ENCODE measurements at regions not wholly inside any gene's neighbourhood (a gene's known extent, or its start where the extent isn't known, plus 50 kb on each side); places are given as distances from the start of the nearest gene placed in this dataset.

DNA sequence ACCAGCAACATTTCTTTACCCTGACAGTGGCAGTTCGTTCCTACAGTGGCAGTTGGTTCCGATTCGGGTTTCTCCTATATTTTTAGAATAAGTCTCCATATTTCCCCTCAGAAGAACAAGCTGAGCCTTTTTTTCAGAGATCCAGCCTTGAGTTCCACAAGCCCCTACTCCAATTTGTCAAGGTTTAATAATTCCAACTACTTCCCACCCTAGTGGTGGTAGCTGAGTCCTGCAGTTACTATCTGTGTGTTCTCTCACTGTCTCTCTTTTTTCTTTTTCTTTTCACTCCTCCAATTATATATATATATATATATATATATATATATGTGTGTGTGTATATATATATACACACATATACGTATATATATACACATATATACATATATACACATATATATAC, 1347.3 kb downstream of the PCDH9 start:
- DNase-seq (ENCODE audit: low spot score) = no peak

DNA sequence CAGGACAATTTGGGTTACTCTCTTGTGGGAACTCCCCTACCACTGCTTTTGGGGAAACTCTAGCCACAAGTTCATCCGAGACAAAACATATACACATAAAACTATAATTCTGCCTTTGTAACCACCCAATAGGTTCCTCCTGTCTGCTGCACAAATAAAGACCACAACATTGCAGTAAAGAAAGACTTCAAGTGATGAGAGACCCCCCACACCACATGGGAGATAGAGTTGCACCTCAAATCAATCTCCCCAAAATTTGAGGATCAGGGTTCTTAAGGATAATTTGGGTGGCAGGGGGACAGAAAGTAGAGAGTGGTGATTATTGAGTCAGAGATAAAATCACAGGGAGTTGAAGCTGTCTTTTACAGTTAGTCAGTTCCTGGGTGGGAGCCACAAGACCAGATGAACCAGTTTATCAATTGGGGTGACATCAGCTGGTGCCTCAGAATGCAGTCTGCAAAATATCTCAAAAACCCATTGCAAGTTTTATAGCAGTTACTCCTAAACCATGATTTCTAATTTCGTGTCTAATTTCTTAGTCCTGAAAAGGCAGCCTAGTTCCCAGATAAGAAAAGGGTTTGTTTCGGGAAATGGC, 1348.5 kb downstream of the PCDH9 start:
- DNase-seq (ENCODE audit: low spot score) = no peak

DNA sequence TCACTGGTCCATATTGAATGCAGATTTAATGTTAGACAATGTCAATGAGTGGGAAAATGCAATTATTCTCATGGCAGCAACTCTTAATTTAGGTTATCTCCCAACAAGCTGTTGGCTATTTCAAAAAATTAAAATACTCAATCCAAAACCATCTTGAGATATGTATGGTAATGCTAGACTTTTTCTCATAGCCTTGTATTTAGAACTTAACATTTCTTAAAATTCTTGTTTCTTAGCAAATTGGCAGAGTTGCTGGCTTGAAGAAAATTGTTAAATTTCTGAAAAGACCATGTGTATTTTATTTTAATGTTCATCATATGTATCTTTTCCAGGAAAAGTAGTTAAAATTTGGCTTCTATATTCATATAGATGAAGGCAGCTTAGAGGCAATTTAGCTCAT, 1355.1 kb downstream of the PCDH9 start:
- DNase-seq (ENCODE audit: low spot score) = no peak

DNA sequence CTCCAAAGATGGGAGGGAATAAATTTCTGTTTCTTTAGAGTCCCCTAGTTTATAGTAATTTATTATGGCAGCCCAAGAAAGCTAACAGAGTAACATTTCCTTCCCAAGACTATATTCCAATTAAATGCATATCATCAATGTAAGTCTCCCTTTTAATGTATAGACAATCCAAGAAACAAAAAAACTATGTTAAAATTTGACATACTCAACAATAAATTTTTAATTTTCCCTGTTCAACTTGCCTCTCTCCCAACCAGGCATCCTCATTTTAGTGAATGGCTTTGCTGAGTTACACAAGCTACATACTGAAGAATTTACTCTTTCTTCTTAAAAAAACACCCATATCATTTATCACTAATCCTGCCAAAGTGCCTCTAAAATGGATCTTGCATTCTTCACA, 1357.7 kb downstream of the PCDH9 start:
- no peak for DNase-seq (ENCODE audit: low spot score)

DNA sequence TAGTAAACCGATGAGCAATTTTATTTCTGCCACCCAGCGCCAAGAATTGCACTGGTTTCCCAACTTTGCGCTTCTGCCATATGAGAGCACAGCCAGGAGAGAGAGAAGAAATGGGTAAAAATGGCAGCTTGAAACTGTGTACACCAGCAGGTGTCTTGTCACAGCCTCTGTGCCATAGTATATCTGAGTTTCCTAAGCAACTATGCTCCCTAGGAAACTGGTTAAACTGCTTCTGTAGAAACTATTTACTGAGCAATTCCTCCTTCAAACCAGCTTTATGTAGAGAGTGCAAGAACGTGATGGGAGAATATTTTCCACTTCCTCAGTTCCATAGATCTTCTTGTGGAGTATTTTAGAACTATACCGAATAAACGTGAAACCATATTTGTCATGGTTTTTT, 1361.3 kb downstream of the PCDH9 start:
- peak; percentile 10 for DNase-seq (ENCODE audit: low spot score)

DNA sequence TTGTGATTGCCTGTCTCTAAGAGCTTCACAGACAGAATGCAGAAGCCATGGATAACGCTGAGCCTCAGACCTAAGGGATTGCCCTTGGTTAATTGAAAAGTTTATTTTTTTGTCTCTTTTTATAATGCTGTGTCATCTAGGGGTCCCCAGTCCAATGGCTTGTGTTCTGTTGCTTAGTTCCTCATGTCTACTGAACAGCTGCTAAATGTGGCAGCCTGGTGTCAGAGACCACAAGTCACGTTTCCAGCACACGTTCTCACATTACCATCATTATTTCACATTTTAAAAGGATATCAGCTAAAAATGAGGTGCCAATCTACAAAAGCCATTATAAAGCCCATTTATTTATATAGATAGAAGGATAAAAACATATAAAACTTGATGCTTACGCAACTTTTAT, 1362.0 kb downstream of the PCDH9 start:
- DNase-seq (ENCODE audit: low spot score) = no peak

DNA sequence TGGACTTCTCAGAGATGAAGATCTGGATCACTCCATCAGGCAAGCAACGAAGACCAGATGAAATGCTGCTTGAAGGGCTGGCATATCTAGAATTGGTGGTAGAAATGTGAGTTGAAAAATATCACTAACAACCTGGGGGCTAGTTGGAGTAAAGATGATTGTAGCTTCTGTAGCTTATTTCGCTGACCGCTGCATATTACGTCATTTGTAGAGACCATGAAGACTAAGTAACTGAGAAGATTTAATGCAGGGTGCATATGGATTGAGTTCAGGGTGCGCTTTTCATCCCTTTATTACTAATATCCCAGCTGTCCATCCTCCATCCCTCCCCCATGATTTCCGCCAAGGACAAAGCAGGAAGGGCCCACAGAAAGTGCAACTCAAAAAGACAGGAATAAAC, 1364.0 kb downstream of the PCDH9 start:
- no peak for DNase-seq (ENCODE audit: low spot score)

DNA sequence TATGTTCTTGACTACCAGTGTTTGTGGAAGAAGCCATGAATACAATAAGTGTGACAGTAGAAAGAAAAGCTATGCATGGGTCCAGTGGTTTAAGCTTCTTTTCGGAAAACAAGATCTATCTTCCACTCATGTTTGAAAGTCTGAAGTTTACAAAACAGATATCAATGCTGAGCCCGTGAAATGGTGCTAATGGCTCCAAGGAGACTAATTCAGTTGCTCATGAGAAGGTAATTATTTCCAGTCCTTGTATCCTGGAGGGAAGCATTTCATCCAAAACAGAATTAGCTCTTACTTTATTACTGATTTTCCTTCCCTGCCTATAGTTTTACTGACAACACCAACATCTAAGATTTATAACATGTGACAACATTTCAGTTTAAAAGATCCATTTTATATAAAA, 1364.9 kb downstream of the PCDH9 start:
- DNase-seq (ENCODE audit: low spot score) = no peak

DNA sequence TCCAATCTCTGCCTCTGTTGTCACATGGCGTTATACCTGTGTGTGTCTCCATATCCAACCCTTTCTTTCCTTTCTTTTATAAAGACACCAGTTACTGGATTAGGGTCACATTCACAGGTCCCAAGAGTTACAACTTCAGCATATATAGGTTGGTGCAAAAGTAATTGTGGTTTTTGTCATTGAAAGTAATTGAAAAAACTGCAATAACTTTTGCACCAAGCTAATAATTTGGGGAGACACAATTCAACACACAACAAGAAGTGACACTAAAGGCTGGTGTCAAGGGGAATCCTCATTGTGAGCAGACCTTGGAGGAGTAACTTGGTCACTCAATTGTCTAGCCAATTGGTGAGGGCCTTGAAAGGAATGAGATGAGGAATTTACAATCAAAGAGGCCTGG, 1366.1 kb downstream of the PCDH9 start:
- DNase-seq (ENCODE audit: low spot score) = no peak

DNA sequence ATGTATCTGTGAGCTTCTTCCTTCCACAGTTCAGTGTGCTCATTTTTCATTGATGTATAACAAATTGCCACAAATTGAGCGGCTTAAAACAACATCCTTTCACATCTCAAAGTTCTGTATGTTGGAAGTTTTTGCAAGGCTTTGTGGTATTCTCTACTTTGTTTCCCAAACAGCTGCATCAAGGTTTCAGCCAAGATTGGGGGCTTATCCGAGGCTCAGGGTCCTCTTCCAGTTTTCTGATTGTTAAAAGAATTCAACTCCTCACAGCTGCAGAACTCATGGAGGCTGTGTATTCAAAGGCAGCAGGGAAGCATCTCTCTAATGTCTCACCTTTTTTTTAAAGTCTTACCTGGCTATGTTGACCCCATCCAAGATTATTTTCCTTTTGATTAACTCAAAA, 1369.8 kb downstream of the PCDH9 start:
- no peak for DNase-seq (ENCODE audit: low spot score)

DNA sequence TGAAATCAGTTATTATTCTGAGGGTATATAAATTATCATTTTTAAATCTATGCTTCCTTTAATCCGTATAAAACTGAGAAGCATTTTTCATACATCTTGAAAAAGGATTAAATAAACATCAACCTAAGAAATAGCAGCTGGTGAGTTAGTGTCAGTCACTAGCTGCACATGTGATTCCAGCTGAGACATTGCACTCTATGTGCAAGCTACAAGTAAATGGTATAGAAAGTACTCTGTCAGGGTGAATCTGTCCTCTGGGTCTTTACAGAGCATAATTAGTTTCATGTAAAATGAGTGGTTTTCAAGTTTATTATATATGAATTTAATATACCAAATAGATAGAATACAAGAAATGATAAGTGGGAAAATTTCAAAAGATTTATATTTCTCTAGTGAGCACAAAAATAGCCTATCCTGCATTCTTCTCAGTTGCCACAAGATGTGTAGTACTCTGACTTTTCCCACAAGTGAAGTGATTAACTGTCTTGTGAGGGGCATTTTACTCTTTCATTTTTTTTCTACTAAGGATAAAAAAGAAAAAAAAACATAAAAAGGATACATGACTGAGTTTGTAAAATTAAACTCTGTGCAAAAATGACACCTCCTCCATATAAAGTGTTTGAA, 1372.1 kb downstream of the PCDH9 start:
- no peak for DNase-seq (ENCODE audit: low spot score)

DNA sequence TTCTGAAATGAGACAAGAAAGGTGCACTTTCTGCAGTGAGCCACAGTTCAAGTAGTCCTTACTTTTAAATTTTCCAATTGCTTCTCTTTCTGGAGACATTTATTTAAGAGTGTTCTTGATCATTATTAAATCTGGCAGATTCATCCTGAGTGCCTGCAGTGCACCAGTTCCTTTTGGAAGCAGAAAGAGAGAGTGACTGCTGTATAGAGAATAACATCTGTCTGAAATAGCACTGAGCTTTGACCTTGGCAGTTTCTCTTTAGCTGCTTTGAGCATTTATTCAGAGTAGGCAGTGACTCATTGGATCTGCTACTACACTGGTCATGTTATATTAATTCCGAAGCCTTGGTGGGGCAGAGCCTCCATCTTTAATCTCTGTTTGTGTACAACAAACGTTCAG, 1373.7 kb downstream of the PCDH9 start:
- no peak for DNase-seq (ENCODE audit: low spot score)

DNA sequence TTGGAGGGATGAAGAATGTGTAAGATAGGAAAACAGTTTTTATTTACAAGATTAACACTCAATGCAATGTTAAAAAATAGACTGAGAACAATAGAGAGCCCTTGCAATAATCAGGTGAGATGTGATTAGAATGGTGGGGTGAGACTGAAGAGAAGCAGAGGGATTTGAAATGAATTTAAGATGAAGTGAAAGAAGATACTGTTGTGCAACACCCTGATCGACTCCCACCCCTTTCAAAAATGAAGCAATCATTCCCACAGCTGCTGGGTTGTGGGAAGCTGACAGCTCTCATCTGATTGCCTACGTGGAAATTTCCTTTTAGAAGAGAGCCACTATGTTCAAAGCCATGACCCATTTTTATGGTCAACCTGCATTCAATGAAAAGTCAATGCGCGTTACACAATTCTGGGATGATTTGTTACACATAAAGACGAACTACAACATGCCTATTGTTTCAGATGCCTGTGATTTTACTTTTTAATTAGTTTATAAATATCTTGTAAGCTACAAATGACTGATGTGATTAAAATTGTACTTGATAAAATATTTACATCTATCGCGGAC, 1374.8 kb downstream of the PCDH9 start:
- DNase-seq (ENCODE audit: low spot score) = no peak

DNA sequence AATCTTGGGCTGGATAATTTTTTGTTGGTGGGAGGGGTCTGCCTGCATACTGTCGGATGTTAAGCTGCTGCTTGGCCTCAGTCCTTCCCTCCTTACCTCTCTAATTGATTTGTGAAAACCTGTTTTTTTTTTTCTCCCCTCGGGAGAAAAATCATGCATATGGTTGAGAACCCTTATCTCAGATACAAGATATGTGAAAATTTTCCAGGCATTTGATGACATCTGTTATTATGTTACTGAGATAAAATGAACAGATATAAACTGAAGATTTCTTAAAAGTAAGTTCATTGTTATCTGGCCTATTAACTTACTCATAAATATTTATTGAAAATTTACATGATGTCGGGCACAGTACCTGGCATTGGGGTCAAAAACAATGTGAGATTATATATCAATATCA, 1375.7 kb downstream of the PCDH9 start:
- no peak for DNase-seq (ENCODE audit: low spot score)

DNA sequence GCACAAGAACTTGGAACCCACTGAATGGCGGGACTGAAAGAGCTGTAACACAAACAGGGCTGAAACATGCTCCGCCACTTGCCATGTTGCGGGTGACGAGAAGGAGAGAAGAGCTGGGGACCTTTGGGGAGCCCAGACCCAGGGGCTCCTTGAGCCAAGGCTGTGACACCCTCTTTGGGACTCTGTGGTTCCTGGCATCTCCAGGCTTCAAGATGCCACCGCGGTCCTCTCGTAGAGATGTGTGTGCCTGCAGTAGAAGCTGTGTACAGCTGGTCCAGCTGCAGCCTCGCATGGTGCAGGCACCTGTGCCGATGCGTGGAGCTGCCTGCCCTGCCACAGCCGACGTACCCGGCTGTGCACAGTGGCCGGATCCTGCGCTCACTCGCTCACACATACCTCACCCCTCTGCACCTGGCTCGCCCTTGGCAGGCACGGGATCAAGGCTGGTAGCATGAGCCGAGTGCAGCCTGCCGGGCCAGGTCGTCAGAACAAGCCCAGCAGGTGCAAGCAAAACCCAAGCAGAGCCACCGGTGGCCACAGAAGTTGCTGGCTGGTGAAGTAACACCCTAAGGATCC, 1385.8 kb downstream of the PCDH9 start:
- DNase-seq (ENCODE audit: low spot score) = no peak

DNA sequence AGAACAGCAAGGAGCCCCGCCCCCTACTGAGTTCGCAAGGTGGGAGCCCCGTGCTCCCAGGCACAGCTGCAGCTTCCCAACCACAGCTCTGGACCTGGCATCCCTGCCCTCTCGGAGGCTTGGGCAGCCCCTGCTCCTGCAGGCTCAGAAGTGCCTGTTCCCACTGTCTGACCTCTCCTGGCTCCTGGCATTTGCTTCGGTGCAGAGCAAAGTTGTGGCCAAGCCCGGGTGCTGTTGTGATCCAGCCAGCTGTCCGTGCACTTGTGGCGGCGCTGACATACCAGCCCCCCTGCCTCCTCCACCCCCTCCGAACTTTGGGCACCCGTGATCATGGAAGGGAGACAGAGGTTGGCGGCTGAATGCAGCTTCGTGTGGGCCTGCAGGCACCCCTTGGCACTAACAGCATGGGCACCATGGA, 1386.8 kb downstream of the PCDH9 start:
- DNase-seq (ENCODE audit: low spot score) = no peak

DNA sequence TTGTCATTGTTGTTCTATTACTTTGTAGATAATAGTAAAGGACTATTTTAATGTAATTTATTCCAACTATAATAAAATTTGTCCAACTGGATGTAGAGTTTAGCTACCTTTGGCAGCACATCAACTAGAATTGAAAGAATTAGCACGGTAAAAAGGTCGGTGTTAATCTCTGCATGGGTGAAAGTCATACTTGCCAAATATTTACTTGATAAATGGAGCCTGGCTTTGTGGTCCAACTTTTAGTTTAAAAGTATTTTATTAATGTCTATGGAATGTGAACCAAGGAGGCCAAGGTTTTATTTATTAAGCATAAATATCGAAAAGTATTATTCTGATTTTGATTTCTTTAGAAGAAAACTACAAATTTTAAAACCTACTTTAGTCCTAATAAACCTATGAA, 1389.0 kb downstream of the PCDH9 start:
- DNase-seq (ENCODE audit: low spot score) = no peak

DNA sequence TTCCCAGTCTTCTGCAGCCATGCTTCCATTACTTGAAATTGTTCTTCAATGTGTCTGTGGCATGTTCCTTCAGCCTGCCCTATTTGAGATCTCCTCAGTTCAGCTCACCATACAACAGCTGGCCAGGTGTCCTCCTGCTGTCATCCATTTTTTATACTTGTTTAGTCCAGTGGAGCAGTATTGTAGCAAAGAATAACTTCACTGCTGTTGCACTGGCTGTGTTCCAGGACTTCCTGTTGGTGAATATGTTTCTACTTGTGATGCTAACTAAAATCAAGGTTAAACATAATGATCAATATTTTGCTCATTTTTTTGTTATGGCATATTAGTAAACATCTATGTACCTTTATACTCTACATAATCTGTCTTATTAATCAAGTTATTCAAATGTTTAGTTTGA, 1394.1 kb downstream of the PCDH9 start:
- no peak for DNase-seq (ENCODE audit: low spot score)

DNA sequence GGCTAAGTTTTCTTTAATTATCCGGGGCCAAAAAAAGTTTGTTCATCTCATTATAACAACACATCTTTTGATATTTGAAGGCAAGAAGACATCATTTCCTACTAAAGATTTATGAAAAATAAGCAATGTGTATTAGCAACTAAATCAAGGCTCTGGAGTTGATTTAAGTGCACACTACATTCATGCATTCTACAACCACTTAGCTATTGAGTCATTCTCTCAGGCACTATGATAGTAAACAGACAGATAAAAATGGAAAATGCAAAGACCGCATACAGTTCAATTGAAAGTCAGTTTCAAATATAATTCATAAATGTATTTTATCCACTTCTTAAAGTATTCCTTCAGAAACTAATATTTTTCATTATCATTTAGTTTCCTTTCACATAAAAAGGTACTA, 1395.2 kb downstream of the PCDH9 start:
- DNase-seq (ENCODE audit: low spot score) = no peak

DNA sequence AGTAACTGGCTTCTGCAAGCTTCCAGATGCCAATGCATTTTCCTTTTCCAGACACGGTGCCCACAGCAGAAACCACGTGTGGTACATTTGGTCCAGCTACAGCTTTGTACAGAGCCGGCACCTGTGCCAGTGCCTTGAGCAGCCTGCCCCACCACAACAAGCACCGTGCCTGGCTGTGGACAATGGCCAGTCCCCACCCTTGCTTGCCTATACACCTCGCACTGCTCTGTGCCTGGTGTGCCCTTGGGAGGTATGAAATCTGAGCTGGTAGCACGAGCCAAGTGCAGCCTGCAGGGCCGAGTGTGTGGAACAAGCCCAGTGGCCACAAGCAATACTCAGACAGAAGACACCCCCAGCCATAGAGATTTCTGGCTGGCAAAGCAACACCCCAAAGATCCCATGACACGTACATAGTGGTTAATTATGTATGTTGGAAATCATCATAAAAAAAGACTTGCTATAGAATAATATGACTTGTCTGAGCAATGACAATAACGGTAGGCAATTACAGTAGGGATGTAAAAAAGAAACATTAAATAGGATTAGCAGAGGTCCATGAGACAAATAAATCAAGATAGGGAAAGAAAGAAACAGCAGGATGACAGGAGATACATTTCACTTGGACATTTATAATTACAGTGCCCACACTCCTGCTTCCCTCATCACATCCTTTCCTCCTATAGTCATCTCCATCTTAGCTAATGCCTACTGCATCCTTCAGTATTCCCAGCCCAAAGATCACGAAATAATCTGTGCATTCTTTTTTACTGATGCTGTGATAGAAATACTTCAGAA, 1399.5 kb downstream of the PCDH9 start:
- no peak for DNase-seq (ENCODE audit: low spot score)

DNA sequence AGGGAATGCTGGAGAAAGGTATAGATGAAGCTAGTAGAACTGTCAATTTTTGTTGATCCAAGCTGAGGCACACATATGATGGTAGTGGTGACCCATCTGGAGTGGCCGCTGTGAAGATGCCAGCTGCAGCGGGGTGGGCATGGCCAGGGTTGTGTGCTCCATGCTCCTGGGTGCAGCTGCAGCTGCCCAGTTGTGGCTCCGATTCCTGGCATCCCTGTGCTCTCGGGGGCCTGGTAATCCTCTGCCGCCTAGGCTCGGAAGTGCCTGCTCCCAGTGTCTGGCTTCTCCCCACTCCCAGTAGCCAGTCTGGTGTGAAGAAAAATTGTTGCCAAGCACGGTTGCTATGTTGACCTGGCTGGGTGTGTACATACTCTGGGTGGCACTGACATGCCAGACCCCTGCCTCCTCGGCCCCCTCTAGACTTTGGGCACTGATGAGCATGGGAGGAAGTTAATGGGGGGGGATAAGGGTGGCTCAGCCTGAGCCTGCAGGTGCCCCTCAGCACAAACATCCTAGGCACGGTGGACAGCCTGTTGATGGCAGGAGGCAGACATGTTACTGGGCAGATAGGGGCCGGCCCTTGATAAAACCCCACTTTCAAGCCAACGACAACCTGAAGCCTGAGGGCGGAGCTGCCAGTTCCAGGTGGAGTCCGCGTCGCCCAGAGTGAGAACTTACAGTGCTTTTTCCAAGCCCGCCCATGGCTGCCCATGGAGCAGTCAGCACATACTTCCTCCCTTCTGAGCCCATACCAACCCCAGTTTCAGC, 1400.7 kb downstream of the PCDH9 start:
- no peak for DNase-seq (ENCODE audit: low spot score)

DNA sequence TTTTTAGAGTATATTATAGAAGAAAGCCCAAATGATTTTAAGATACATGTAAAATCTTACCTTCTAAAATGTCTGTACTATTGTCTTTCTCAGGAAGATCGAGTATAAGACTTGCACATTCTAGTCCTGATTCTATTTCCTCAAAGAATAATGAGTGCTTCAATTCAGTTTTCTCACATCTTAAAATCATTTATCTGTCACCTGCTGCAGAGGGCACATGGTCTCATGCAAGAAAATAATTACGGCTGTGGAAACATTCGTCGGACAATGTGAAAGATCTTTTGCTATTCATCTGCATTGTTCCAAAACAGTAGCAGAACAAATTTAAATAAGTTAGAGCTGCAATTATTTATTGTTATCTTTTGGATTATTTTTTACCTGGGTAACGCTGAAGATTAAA, 1403.5 kb downstream of the PCDH9 start:
- DNase-seq (ENCODE audit: low spot score) = no peak

All from HT-29 (cell line).